ENCODE measurements at regions not wholly inside any gene's neighbourhood (a gene's known extent, or its start where the extent isn't known, plus 50 kb on each side); places are given as distances from the start of the nearest gene placed in this dataset.

GRCh38 chr21:38923429-38923828 is 117.7 kb downstream of the ETS2 start:
- H3K27ac ChIP-seq (ENCODE audit: insufficient read length, low read depth, low read length), result no peak overlapping the region
- H4K5ac ChIP-seq (ENCODE audit: insufficient read length, low read depth, low read length), result no peak overlapping the region
- H3T11ph ChIP-seq (ENCODE audit: low read length), result no peak overlapping the region
- no peak overlapping the region for H3K23ac ChIP-seq (ENCODE audit: insufficient read length, low read depth, low read length)
- no peak overlapping the region for H3K4me2 ChIP-seq (ENCODE audit: insufficient read depth, insufficient read length, low read length)
- no peak overlapping the region for H3K4ac ChIP-seq (ENCODE audit: low read depth, low read length)
- no peak overlapping the region for H2BK15ac ChIP-seq (ENCODE audit: low read depth, low read length)
- Mint-ChIP-seq H3K36me3 (ENCODE audit: insufficient read depth in 1 of 3, low read depth in 3 of 3) (no peaks in the 10 kb centered on the region), H3K4me1 (no peaks in the 10 kb centered on the region), H3K4me3 (no peak overlapping the region), H3K27me3 (ENCODE audit: low read depth) (no peaks in the 10 kb centered on the region; the same call in none of the 2 replicates), H3K9me3 (peaks cover 2 to 8% of the 10 kb centered on the region in 2 experiments; a peak in 2 of 5 replicates), H3K27ac (no peak overlapping the region)
- DNase-seq, result no peak
- H3K56ac ChIP-seq (ENCODE audit: insufficient read length, low read depth, low read length), result no peak overlapping the region
- H3K79me2 ChIP-seq (ENCODE audit: insufficient read depth, low read length), result no peaks in the 10 kb centered on the region
- H3K27me3 ChIP-seq (ENCODE audit: insufficient read depth, low read length), result no peaks in the 10 kb centered on the region
- no peak overlapping the region for H2AFZ ChIP-seq (ENCODE audit: low read length)
- H2BK120ac ChIP-seq (ENCODE audit: low read depth, low read length, poor library complexity, severe bottlenecking), result no peak overlapping the region
- no peak overlapping the region for H3K9ac ChIP-seq (ENCODE audit: extremely low read depth, insufficient read length, low read length)
- no peak overlapping the region for H2BK5ac ChIP-seq (ENCODE audit: insufficient read length, low read length)
- no peaks in the 10 kb centered on the region for H3K23me2 ChIP-seq (ENCODE audit: insufficient read length, low read depth, low read length, poor library complexity, severe bottlenecking)
- H3K14ac ChIP-seq (ENCODE audit: insufficient read depth, low read length), result no peak overlapping the region
- no peak overlapping the region for H3K18ac ChIP-seq (ENCODE audit: insufficient read length, low read depth, low read length)
- no peak overlapping the region for H4K8ac ChIP-seq (replicated peaks; ENCODE audit: insufficient read length, low read depth, low read length)
- H2BK20ac ChIP-seq (ENCODE audit: low read depth, low read length, poor library complexity, severe bottlenecking), result no peak overlapping the region
- TF ChIP-seq CTCF (conservative IDR thresholded peaks at IDR 0.05), result no peak
- no peak overlapping the region for H4K91ac ChIP-seq (ENCODE audit: insufficient read length, low read depth, low read length)
- H3K9me3 ChIP-seq (ENCODE audit: control insufficient read depth, low read depth, low read length), result no peaks in the 10 kb centered on the region
- H3K79me1 ChIP-seq (ENCODE audit: insufficient read depth, low read depth, low read length, poor library complexity, severe bottlenecking), result no peaks in the 10 kb centered on the region
- no CpG with 5 or more reads among the region's 4 CpGs for WGBS (ENCODE audit: extremely low coverage, insufficient read length, low lambda C conversion rate)
- no peaks in the 10 kb centered on the region for H3K4me1 ChIP-seq (ENCODE audit: insufficient read depth, low read length)
- H2AK5ac ChIP-seq (ENCODE audit: insufficient read length, low read length), result no peak overlapping the region
- no peaks in the 10 kb centered on the region for H4K20me1 ChIP-seq (ENCODE audit: control insufficient read depth, insufficient read depth, insufficient read length)
- H2BK12ac ChIP-seq (ENCODE audit: insufficient read length, low read depth, low read length), result no peak overlapping the region
